ENCODE measurements at regions not wholly inside any gene's neighbourhood (a gene's known extent, or its start where the extent isn't known, plus 50 kb on each side); places are given as distances from the start of the nearest gene placed in this dataset.

GRCh38 chr1:53393325-53393792 lies 65.5 kb upstream of the LRP8 start:
- peaks cover 0 to 6% (median 0%) of the 10 kb centered on the region in 3 donors for H3K27me3 ChIP-seq
- no peak overlapping the region for H3K27ac ChIP-seq
- TF ChIP-seq POLR2A (IDR thresholded peaks at IDR 0.05) (no peak), POLR2AphosphoS5 (IDR thresholded peaks at IDR 0.05) (no peak)
- TF ChIP-seq, protein P1, sequence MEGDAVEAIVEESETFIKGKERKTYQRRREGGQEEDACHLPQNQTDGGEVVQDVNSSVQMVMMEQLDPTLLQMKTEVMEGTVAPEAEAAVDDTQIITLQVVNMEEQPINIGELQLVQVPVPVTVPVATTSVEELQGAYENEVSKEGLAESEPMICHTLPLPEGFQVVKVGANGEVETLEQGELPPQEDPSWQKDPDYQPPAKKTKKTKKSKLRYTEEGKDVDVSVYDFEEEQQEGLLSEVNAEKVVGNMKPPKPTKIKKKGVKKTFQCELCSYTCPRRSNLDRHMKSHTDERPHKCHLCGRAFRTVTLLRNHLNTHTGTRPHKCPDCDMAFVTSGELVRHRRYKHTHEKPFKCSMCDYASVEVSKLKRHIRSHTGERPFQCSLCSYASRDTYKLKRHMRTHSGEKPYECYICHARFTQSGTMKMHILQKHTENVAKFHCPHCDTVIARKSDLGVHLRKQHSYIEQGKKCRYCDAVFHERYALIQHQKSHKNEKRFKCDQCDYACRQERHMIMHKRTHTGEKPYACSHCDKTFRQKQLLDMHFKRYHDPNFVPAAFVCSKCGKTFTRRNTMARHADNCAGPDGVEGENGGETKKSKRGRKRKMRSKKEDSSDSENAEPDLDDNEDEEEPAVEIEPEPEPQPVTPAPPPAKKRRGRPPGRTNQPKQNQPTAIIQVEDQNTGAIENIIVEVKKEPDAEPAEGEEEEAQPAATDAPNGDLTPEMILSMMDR (IDR thresholded peaks at IDR 0.05), result peak; percentile 66 to 94 (median 88)
- intact Hi-C loops (cut with DNase I), result loop anchor here (1.0 kb wide), 1 partner anchor 115 kb away; no protein-coding TSS in a partner anchor
- no peaks in the 10 kb centered on the region for H3K36me3 ChIP-seq
- peak; percentile 82 for DNase-seq
- H3K9me3 ChIP-seq, result no peaks in the 10 kb centered on the region
- no peaks in the 10 kb centered on the region for H3K4me1 ChIP-seq
- H3K4me3 ChIP-seq, result no peak overlapping the region
- WGBS, 2 donors, result 12 to 16% methylated on average over 10 of the region's 10 CpGs

- peak; percentile 28 for DNase-seq
- TF ChIP-seq POLR2AphosphoS5 (IDR thresholded peaks at IDR 0.05), result no peak
- no peak for TF ChIP-seq POLR2A (IDR thresholded peaks at IDR 0.05)
- no peak for TF ChIP-seq EP300 (IDR thresholded peaks at IDR 0.05)
- TF ChIP-seq, protein P1 (IDR thresholded peaks at IDR 0.05), result no peak
Measured at GRCh38 chr1:53394306-53394705, 64.9 kb upstream of the DMRTB1 start.

GRCh38 chr1:53395671-53396215 lies 63.5 kb upstream of the DMRTB1 start:
- intact Hi-C loops (cut with DNase I), result no loop called here
- H3K27me3 ChIP-seq, result peaks cover 0 to 6% (median 0%) of the 10 kb centered on the region in 3 donors
- H3K4me3 ChIP-seq, result no peak overlapping the region
- H3K27ac ChIP-seq, result no peak overlapping the region
- 56 to 71% methylated on average over 10 of the region's 10 CpGs for WGBS, 2 donors
- H3K36me3 ChIP-seq, result no peaks in the 10 kb centered on the region
- H3K9me3 ChIP-seq, result no peaks in the 10 kb centered on the region
- TF ChIP-seq POLR2AphosphoS5 (IDR thresholded peaks at IDR 0.05) (no peak), POLR2A (IDR thresholded peaks at IDR 0.05) (no peak), EP300 (IDR thresholded peaks at IDR 0.05) (no peak)
- TF ChIP-seq, protein P1 (IDR thresholded peaks at IDR 0.05), result no peak
- peak; percentile 44 for DNase-seq
- H3K4me1 ChIP-seq, result no peaks in the 10 kb centered on the region

More at GRCh38 chr1:53394306-53394705, 64.9 kb upstream of the DMRTB1 start:
- Histone ChIP-seq H3K36me3 (no peaks in the 10 kb centered on the region), H3K4me3 (no peak overlapping the region), H3K27me3 (peaks cover 0 to 6% (median 0%) of the 10 kb centered on the region in 3 donors), H3K27ac (no peak overlapping the region), H3K4me1 (no peaks in the 10 kb centered on the region), H3K9me3 (no peaks in the 10 kb centered on the region)
- WGBS, 2 donors, result 73 to 86% methylated on average over 6 of the region's 6 CpGs
- intact Hi-C loops (cut with DNase I), result no loop called here

DNA sequence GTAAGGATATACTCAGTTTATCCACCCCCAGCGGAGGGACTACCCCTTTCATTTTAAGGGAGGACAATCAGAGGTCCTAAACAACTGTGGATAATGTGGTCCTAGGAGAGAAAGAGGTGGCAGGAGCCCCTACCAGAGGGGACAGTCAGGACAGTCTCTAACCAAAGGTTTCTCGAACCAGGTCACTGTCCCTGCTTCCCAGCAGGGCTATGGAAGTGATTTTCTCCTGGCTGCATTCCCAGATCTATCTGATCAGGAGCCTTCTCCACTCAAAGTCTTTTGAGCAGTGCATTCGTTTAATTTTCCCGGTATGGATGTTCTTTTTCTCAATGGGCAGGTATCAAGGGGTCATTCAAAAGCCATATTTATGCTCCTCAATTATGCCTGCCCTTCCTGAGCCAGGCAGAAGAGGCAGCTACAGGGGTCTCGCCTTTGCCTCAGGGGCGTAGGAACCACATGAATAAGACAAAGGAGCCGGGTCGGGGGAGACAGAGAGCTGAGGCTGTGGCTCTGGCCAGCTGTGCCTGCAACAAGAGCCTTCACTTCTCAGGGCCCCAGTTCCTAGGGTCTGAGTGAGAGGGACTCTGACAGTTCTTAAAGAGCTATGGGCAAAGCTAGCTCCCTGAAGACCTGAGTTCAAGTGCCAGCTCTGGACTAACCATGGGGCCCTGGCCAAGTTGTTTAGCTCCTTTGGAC lies 62.5 kb upstream of the DMRTB1 start:
- no peaks in the 10 kb centered on the region for H3K9me3 ChIP-seq
- no peak overlapping the region for H3K4me3 ChIP-seq
- DNase-seq, result peak; percentile 40
- H3K36me3 ChIP-seq, result no peaks in the 10 kb centered on the region
- WGBS, 2 donors, result 74 to 78% methylated on average over 8 of the region's 8 CpGs
- peaks cover 0 to 6% (median 0%) of the 10 kb centered on the region in 3 donors for H3K27me3 ChIP-seq
- intact Hi-C loops (cut with DNase I), result no loop called here
- TF ChIP-seq, protein P1 (IDR thresholded peaks at IDR 0.05), result no peak
- TF ChIP-seq POLR2A (IDR thresholded peaks at IDR 0.05), result no peak
- no peak for TF ChIP-seq EP300 (IDR thresholded peaks at IDR 0.05)
- no peak for TF ChIP-seq POLR2AphosphoS5 (IDR thresholded peaks at IDR 0.05)
- no peaks in the 10 kb centered on the region for H3K4me1 ChIP-seq
- no peak overlapping the region for H3K27ac ChIP-seq
